SU-DHL-6 (cell line): ENCODE measurements at regions not wholly inside any gene's neighbourhood (a gene's known extent, or its start where the extent isn't known, plus 50 kb on each side); places are given as distances from the start of the nearest gene placed in this dataset.

Source experiments
- CTCF ChIP-seq: fragments of 200-600 bp; sonication (generic); IDR thresholded peaks from one replicate; pipeline ENCODE4 v1.5.1; 2017; ENCODE audit warnings: antibody characterized with exemption, mild to moderate bottlenecking, low read length, moderate library complexity; ENCODE audit not compliant: insufficient read depth, poor library complexity, severe bottlenecking
- EZH2phosphoT487 ChIP-seq: fragments of 200-600 bp; sonication (generic), shearing (Covaris generic); conservative IDR thresholded peaks from 2 replicates; pipeline ENCODE4 v1.6.1; 2018; ENCODE audit warnings: mild to moderate bottlenecking, antibody characterized with exemption, low read length, moderate library complexity, mixed read lengths

GRCh38 chr2:240298117-240298790 is 137.2 kb upstream of the GPC1 start:
- no peak for TF ChIP-seq CTCF
- TF ChIP-seq EZH2phosphoT487, result no peak
